ENCODE measurements at regions not wholly inside any gene's neighbourhood (a gene's known extent, or its start where the extent isn't known, plus 50 kb on each side); places are given as distances from the start of the nearest gene placed in this dataset.
A peak's percentile ranks its signal among the peaks of the same experiment; 100 is the strongest.

DNA sequence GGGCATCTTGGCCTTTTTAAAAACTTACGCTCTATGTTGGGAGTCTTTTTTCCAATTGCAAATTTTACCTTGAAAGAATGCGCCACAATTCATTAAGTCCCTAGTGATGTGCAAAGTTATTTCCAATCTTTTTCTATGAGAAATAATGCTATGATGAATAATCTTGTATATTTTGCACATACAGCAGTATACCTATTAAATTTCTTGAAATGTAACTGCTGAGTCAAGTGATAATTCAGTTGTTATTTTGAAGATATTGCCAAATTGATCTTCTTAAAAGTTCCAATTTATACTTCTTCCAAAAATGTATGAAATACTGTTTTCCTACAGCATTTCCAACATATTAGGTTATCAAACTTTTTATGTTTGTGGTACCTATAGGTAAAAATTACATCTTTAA is 92.8 kb upstream of the PPP2R2B start:
- Histone ChIP-seq H3K36me3 (no peaks in the 10 kb centered on the region), H3K4me3 (no peak overlapping the region), H3K27ac (no peak overlapping the region), H3K27me3 (no peaks in the 10 kb centered on the region), H3K9me3 (no peaks in the 10 kb centered on the region), H3K4me1 (peaks cover 0 to under 1% (median 0%) of the 10 kb centered on the region in 4 donors)
- intact Hi-C loops (cut with DNase I; ENCODE audit: low total_unique reads) = no loop called here
- TF ChIP-seq POLR2A (IDR thresholded peaks at IDR 0.05) (no peak), EP300 (IDR thresholded peaks at IDR 0.05) (no peak), POLR2AphosphoS5 (IDR thresholded peaks at IDR 0.05) (no peak)
- TF ChIP-seq, protein P1, sequence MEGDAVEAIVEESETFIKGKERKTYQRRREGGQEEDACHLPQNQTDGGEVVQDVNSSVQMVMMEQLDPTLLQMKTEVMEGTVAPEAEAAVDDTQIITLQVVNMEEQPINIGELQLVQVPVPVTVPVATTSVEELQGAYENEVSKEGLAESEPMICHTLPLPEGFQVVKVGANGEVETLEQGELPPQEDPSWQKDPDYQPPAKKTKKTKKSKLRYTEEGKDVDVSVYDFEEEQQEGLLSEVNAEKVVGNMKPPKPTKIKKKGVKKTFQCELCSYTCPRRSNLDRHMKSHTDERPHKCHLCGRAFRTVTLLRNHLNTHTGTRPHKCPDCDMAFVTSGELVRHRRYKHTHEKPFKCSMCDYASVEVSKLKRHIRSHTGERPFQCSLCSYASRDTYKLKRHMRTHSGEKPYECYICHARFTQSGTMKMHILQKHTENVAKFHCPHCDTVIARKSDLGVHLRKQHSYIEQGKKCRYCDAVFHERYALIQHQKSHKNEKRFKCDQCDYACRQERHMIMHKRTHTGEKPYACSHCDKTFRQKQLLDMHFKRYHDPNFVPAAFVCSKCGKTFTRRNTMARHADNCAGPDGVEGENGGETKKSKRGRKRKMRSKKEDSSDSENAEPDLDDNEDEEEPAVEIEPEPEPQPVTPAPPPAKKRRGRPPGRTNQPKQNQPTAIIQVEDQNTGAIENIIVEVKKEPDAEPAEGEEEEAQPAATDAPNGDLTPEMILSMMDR (IDR thresholded peaks at IDR 0.05) = no peak
- WGBS, 5 donors = 94 to 100% (median 97%) methylated on average over 2 of the region's 2 CpGs
- DNase-seq = no peak

DNA sequence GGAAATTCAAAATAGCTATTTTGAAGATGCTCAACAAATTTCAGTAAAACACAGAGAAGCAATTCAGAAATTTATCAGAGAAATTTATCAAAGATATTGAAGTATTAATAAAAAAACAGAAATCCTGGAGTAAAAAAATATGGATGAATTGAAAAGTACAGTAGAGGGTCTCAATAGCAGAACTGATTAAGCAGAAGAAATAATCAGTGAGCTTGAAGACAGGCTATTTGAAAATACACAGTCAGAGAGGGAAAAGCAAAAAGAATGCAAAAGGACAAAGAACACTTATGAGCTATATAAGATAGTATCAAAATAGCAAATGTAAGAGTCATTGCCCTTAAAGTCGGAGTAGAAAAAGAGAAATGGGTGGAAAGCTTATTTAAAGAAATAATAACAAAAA is 107.9 kb upstream of the PPP2R2B start:
- no peak for TF ChIP-seq POLR2A (IDR thresholded peaks at IDR 0.05)
- no peak for TF ChIP-seq POLR2AphosphoS5 (IDR thresholded peaks at IDR 0.05)
- TF ChIP-seq, protein P1 (IDR thresholded peaks at IDR 0.05) = no peak
- no peak for TF ChIP-seq EP300 (IDR thresholded peaks at IDR 0.05)
- peaks cover 0 to 26% (median 18%) of the 10 kb centered on the region in 4 donors for H3K9me3 ChIP-seq
- no peaks in the 10 kb centered on the region for H3K4me1 ChIP-seq
- WGBS, 5 donors = 68 to 96% (median 88%) methylated on average over 1 of the region's 1 CpG
- H3K36me3 ChIP-seq = no peaks in the 10 kb centered on the region
- no peak overlapping the region for H3K4me3 ChIP-seq
- intact Hi-C loops (cut with DNase I; ENCODE audit: low total_unique reads) = no loop called here
- H3K27me3 ChIP-seq = no peaks in the 10 kb centered on the region
- no peak for DNase-seq
- H3K27ac ChIP-seq = no peak overlapping the region

DNA sequence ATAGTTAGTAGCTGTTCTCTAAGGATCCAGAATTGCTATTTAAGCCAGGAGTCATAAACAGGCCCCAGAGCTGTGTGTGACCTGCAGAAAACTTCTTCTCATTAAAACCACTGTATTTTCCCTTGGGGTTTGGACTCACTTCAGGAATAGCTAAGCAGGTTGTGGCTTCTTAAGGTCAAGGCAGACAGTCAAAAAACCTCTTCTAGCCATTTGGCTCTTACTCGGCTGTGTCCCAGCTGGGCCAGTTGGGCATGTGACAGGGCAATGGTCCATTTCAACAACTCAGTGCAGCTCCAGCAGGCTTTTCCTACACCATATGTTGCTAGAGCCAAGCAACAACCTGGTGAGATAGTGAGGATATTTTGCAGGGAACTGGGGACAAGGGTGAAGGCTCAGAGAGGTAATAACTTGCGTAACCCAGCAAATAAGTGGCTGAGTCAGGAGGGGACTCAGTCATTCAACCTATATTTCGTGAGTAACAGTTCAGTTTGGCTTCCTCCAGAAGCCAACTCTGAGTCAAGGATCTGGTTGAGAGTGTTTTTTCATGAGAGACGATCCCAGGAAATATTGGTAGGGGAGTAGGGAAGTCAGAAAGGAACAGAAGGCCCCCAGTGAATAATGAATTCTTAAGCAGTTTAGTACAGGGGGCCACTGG is 115.4 kb upstream of the PPP2R2B start:
- no peaks in the 10 kb centered on the region for H3K27me3 ChIP-seq
- TF ChIP-seq, protein P1 (IDR thresholded peaks at IDR 0.05) = no peak
- TF ChIP-seq POLR2AphosphoS5 (IDR thresholded peaks at IDR 0.05) = no peak
- no peak for TF ChIP-seq POLR2A (IDR thresholded peaks at IDR 0.05)
- TF ChIP-seq EP300 (IDR thresholded peaks at IDR 0.05) = no peak
- peaks cover 0 to 27% (median 11%) of the 10 kb centered on the region in 4 donors for H3K9me3 ChIP-seq
- H3K36me3 ChIP-seq = no peaks in the 10 kb centered on the region
- no peak overlapping the region for H3K4me3 ChIP-seq
- H3K27ac ChIP-seq = no peak overlapping the region
- H3K4me1 ChIP-seq = peaks cover 0 to 5% (median 0%) of the 10 kb centered on the region in 4 donors
- no peak for DNase-seq
- WGBS, 5 donors = 65 to 81% (median 75%) methylated on average over 4 of the region's 4 CpGs
- intact Hi-C loops (cut with DNase I; ENCODE audit: low total_unique reads) = no loop called here

DNA sequence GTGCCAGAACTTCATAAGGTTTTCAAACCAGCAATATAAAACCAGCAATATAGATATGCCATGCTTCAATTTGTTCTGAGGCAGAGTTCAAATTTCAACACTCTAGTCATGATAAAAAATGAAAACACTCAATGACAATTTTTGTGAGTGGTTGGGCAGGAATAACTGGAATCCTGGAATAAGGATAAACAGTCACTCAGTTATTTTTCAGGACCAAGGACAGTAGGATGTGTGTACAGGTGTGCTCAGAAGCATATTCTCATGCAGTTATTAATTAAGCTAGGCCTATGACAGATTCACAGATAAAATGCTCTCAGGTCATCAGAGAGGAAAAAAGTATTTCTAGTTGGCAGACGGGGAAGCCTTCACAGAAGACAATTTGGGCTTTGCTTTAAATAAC is 117.3 kb upstream of the PPP2R2B start:
- no peak overlapping the region for H3K4me3 ChIP-seq
- intact Hi-C loops (cut with DNase I; ENCODE audit: low total_unique reads) = no loop called here

More for the DNA sequence above, 117.3 kb upstream of the PPP2R2B start:
- peak in 1 of 2 donors; percentile 54 for DNase-seq
- peaks cover 0 to 5% (median 0%) of the 10 kb centered on the region in 4 donors for H3K4me1 ChIP-seq
- no peaks in the 10 kb centered on the region for H3K36me3 ChIP-seq
- H3K27me3 ChIP-seq = no peaks in the 10 kb centered on the region
- H3K9me3 ChIP-seq = peaks cover 0 to 18% (median 2%) of the 10 kb centered on the region in 4 donors
- H3K27ac ChIP-seq = no peak overlapping the region
- TF ChIP-seq, protein P1 (IDR thresholded peaks at IDR 0.05) = no peak
- TF ChIP-seq POLR2A (IDR thresholded peaks at IDR 0.05) (no peak), POLR2AphosphoS5 (IDR thresholded peaks at IDR 0.05) (no peak), EP300 (IDR thresholded peaks at IDR 0.05) (no peak)
- WGBS, 5 donors = 53 to 76% (median 60%) methylated on average over 1 of the region's 1 CpG

Measured in stomach (tissue), 8 donors.